GM12891 (cell line): ENCODE measurements at regions not wholly inside any gene's neighbourhood (a gene's known extent, or its start where the extent isn't known, plus 50 kb on each side); places are given as distances from the start of the nearest gene placed in this dataset.

Source experiments
- DNase-seq: peaks from one replicate; pipeline ENCODE4 v3.0.0; 2011; ENCODE audit warnings: low spot score; ENCODE audit not compliant: insufficient read length
- FAIRE-seq: peaks from 2 replicates; lab custom pipeline; 2011; peaks lifted over from hg19 to GRCh38; lab: Jason Lieb, UNC
- PAX5 ChIP-seq: IDR thresholded peaks from 2 replicates; pipeline ENCODE4 v1.6.1; 2011; ENCODE audit warnings: low read length, moderate library complexity, mild to moderate bottlenecking; ENCODE audit not compliant: insufficient read depth, severe bottlenecking
- POLR2A ChIP-seq: IDR thresholded peaks from 2 replicates; pipeline ENCODE4 v1.6.1; 2011; ENCODE audit warnings: low read depth, low read length, control low read depth
- POLR2AphosphoS5 ChIP-seq: IDR thresholded peaks from 2 replicates; pipeline ENCODE4 v1.6.1; 2011; ENCODE audit warnings: low read depth, low read length, control low read depth
- POU2F2 ChIP-seq: IDR thresholded peaks from 2 replicates; pipeline ENCODE4 v1.6.1; 2011; ENCODE audit warnings: low read depth, mild to moderate bottlenecking, control low read depth, low read length, moderate library complexity
- SPI1 ChIP-seq: IDR thresholded peaks from 2 replicates; pipeline ENCODE4 v1.6.1; 2011; ENCODE audit warnings: low read depth, low read length, control low read depth
- TAF1 ChIP-seq: IDR thresholded peaks from 2 replicates; pipeline ENCODE4 v1.6.1; 2011; ENCODE audit warnings: low read depth, low read length, control low read depth

DNA sequence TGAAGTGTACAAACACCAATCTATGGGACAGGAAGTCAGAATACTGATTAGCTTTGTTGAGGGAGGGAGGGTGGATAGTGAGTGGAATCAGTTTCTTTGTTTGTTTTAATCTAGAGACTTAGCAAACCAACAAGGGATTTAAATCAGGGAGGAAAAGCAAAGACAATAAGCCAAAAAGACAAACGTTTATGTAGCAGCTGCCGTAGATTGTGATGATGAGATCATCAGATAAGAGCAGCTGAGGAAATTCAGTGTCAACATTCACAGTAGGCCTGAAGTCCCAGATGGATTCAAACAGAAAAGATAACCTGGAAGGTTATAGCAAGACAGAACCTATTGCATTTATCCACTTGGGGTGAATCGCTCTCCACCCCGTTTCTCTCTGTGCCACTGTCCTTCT, 104.9 kb upstream of the SYNDIG1 start:
- no peak for FAIRE-seq
- no peak for TF ChIP-seq POU2F2
- TF ChIP-seq TAF1, result no peak
- no peak for TF ChIP-seq POLR2A
- no peak for TF ChIP-seq SPI1
- TF ChIP-seq PAX5, result no peak
- TF ChIP-seq POLR2AphosphoS5, result no peak

GRCh38 chr20:24363031-24363430, 106.4 kb upstream of the SYNDIG1 start:
- DNase-seq, result no peak
- TF ChIP-seq POU2F2 (no peak), POLR2A (no peak), SPI1 (no peak), POLR2AphosphoS5 (no peak), TAF1 (no peak), PAX5 (no peak)
- no peak for FAIRE-seq

More for the DNA sequence above, 104.9 kb upstream of the SYNDIG1 start:
- DNase-seq, result no peak

DNA sequence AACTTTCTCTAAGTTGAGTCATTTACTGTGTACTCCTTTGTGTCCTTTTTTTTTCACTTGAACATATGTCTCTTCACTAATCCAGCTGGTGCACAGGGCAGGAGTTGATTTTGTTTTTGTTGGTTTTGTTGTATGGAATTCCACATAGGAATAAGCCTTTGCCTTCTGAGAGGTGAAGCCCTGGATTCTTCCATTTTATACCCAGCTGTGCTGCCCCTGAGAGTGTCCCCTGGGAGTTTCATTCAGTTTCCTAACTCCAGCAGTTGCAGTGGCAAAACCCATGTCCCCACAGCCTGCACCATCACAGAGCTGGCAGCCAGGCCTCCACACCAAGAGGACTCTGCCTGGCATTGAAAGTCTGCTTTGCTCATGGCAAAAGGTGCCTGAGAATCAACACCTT, 107.3 kb upstream of the SYNDIG1 start:
- DNase-seq (no peak), FAIRE-seq (no peak)
- TF ChIP-seq POU2F2 (no peak), SPI1 (no peak), POLR2AphosphoS5 (no peak)

GRCh38 chr20:24361541-24361940, 107.9 kb upstream of the SYNDIG1 start:
- DNase-seq (no peak), FAIRE-seq (no peak)
- TF ChIP-seq POLR2A (no peak), TAF1 (no peak), POU2F2 (no peak), PAX5 (no peak), SPI1 (no peak), POLR2AphosphoS5 (no peak)

- TF ChIP-seq POLR2AphosphoS5, result no peak
- TF ChIP-seq POLR2A, result no peak
- no peak for TF ChIP-seq PAX5
- TF ChIP-seq TAF1, result no peak
- no peak for TF ChIP-seq POU2F2
- DNase-seq, result no peak
- FAIRE-seq, result no peak
These were observed 108.9 kb upstream of the SYNDIG1 start for GRCh38 chr20:24360531-24360930.

DNA sequence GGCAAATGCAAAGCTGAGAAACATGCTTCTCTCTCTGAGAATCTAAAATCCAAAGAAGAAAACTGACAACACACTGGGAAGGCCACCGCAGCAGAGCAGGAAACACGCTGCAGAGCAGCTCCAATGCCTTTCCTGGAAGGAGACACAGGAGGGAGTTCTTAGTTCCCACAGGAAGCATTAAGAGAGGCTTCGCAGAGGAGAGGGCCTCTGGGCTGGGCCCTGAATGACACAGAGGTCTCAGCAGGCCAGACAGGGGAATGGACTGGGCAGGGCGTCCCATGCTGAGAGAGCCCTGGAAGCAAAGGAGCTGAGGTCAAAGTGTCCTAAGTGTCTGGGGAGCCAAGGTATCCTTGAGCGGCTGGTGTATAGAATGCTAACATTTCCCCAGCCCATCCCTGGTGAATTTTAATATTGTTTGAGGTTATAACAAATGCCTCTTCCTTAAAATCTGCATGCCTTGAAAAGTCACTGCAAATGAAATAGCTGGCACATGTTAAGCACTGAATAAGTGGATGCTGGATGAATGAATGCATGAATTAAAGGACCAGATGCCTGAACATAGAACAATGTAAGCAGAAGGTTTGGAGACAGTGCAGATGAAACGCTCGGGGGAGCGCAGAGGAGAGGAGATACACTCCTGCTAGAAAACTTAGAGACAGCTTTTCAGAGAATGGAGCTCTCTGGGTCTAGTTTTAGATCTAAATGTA, 110.0 kb upstream of the SYNDIG1 start:
- no peak for DNase-seq
- no peak for FAIRE-seq
- TF ChIP-seq POU2F2 (no peak), PAX5 (no peak), POLR2AphosphoS5 (no peak), POLR2A (no peak), TAF1 (no peak), SPI1 (no peak)

GRCh38 chr20:24357931-24358330, 111.5 kb upstream of the SYNDIG1 start:
- TF ChIP-seq TAF1 (no peak), POLR2AphosphoS5 (no peak), PAX5 (no peak), SPI1 (no peak), POLR2A (no peak), POU2F2 (no peak)
- DNase-seq (no peak), FAIRE-seq (no peak)

GRCh38 chr20:24357177-24357576, 112.3 kb upstream of the SYNDIG1 start:
- DNase-seq (no peak), FAIRE-seq (no peak)
- TF ChIP-seq SPI1 (no peak), POU2F2 (no peak), TAF1 (no peak), PAX5 (no peak), POLR2AphosphoS5 (no peak), POLR2A (no peak)

- no peak for TF ChIP-seq POLR2A
- TF ChIP-seq POU2F2, result no peak
- no peak for TF ChIP-seq SPI1
- TF ChIP-seq PAX5, result no peak
- no peak for TF ChIP-seq TAF1
- no peak for TF ChIP-seq POLR2AphosphoS5
- no peak for DNase-seq
- no peak for FAIRE-seq
These were observed 116.2 kb upstream of the SYNDIG1 start for GRCh38 chr20:24353135-24353690.
